ENCODE measurements at regions not wholly inside any gene's neighbourhood (a gene's known extent, or its start where the extent isn't known, plus 50 kb on each side); places are given as distances from the start of the nearest gene placed in this dataset.

GRCh38 chr3:7841451-7841850 is 660.2 kb upstream of the LMCD1 start:
- 29 to 48% (median 36%) methylated on average over 1 of the region's 1 CpG for WGBS, 4 donors
- TF ChIP-seq POLR2A (IDR thresholded peaks at IDR 0.05) (no peak), CTCF (IDR thresholded peaks at IDR 0.05) (no peak)
- no peak for DNase-seq
- Histone ChIP-seq H3K4me1 (no peaks in the 10 kb centered on the region), H3K27me3 (no peaks in the 10 kb centered on the region), H3K4me3 (no peak overlapping the region), H3K9me3 (no peaks in the 10 kb centered on the region), H3K27ac (no peak overlapping the region), H3K36me3 (no peaks in the 10 kb centered on the region)
- no peak for ATAC-seq
- intact Hi-C loops (cut with DNase I), result no loop called here

GRCh38 chr3:7843441-7843840 is 658.2 kb upstream of the LMCD1 start:
- Histone ChIP-seq H3K4me3 (no peak overlapping the region), H3K9me3 (no peaks in the 10 kb centered on the region), H3K4me1 (no peaks in the 10 kb centered on the region), H3K36me3 (no peaks in the 10 kb centered on the region), H3K27ac (no peak overlapping the region), H3K27me3 (no peaks in the 10 kb centered on the region)
- no peak for DNase-seq
- intact Hi-C loops (cut with DNase I), result no loop called here
- 70 to 85% (median 79%) methylated on average over 1 of the region's 1 CpG for WGBS, 4 donors
- no peak for TF ChIP-seq POLR2A (IDR thresholded peaks at IDR 0.05)
- no peak for TF ChIP-seq CTCF (IDR thresholded peaks at IDR 0.05)
- ATAC-seq, result no peak

- DNase-seq (no peak), ATAC-seq (no peak)
- TF ChIP-seq CTCF (IDR thresholded peaks at IDR 0.05) (no peak), POLR2A (IDR thresholded peaks at IDR 0.05) (no peak)
- Histone ChIP-seq H3K4me3 (no peak overlapping the region), H3K4me1 (no peaks in the 10 kb centered on the region), H3K27me3 (no peaks in the 10 kb centered on the region), H3K27ac (no peak overlapping the region), H3K36me3 (no peaks in the 10 kb centered on the region), H3K9me3 (no peaks in the 10 kb centered on the region)
- 16 to 36% (median 26%) methylated on average over 2 of the region's 2 CpGs for whole genome bisulfite sequencing, 4 donors
- intact Hi-C loops (cut with DNase I), result no loop called here
Measured at GRCh38 chr3:7847021-7847420, 654.6 kb upstream of the LMCD1 start.

GRCh38 chr3:7847521-7847920 is 654.1 kb upstream of the LMCD1 start:
- H3K27me3 ChIP-seq, result no peaks in the 10 kb centered on the region
- DNase-seq (no peak), ATAC-seq (no peak)
- WGBS, 4 donors, result 65 to 72% (median 67%) methylated on average over 6 of the region's 6 CpGs
- TF ChIP-seq CTCF (IDR thresholded peaks at IDR 0.05), result no peak
- no peaks in the 10 kb centered on the region for H3K9me3 ChIP-seq
- H3K4me3 ChIP-seq, result no peak overlapping the region
- no peaks in the 10 kb centered on the region for H3K36me3 ChIP-seq
- no peaks in the 10 kb centered on the region for H3K4me1 ChIP-seq
- H3K27ac ChIP-seq, result no peak overlapping the region
- intact Hi-C loops (cut with DNase I), result no loop called here

All from heart left ventricle (tissue), 16 donors.